DLD1 (cell line): ENCODE measurements at regions not wholly inside any gene's neighbourhood (a gene's known extent, or its start where the extent isn't known, plus 50 kb on each side); places are given as distances from the start of the nearest gene placed in this dataset.

Experiments used
- in situ Hi-C: cut with HindIII; loops from 2 replicates; pipeline ENCODE4 v1.10.0; 2017; ENCODE audit warnings: low sequenced_read_pairs

DNA sequence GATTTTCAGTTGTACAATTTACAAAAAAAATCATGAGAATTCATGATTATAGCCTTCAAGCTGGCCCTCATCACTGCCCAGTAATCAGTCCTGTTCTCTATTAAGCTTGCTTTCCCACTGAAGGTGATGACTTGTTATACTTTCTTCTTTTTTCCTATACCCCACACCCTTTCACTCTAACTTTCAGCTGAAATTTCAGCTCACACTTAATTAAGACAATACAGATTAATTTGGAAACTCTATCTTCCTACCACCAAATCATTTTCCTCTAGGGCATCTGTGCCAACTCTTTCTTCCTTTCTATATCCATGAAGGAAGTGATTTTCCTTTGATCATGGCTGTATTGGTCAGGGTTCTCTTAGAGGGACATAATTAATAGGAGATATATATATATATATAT lies 449.9 kb downstream of the CD109 start:
- in situ Hi-C loops, result no loop called here

DNA sequence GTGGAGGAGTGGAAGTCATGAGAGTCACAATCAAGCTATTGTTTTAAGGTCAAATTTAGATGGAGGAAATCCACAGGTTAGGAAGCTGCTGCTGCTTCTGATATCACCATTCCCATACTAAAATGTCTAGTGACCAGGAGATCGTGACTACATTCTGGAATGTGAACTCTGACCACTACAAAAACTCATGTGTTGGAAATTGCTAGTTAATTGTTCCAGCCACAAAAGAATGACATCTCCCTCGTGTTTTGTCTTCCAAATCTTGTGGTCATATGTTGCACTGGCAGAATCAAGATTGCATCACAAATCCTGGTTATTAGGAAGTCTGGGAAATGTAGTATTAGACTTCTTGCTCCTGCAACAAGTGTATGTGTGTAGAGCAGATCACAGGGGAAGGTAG lies 441.9 kb downstream of the CD109 start:
- in situ Hi-C loops, result no loop called here

DNA sequence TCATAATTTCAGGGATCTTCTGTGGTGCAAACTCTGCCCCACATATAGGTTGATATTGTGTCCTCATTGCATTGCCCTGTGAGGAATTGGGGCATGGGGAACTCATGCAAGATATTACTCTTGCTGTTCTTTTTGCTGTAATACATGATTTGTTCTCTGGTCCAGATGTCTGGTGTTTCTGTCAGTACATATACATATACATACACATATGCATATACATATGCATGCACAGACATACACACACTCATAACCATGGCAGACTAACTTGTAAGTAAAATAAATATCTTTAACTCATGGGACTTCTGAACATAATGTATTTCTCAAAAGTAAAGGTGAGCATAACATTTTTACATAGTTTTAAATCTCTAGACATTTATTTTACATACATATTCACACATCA lies 438.3 kb downstream of the CD109 start:
- in situ Hi-C loops, result no loop called here

DNA sequence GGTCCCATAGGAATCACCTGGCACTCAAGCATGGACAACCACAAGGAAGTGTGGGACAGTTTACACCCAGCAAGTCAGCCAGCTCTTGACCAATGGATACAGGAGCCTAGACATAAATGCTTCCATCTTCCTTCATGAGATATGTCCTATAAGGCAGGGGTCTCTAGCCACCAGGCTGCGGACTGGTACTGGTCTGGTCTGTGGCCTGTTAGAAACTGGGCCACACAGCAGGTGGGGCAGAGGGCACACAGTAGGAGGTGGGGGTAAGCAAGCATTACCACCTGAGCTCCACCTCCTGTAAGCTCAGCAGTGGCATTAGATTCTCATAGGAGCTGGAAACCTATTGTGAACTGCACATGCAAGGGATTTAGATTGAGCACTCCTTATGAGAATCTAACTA lies 437.1 kb downstream of the CD109 start:
- in situ Hi-C loops, result no loop called here

DNA sequence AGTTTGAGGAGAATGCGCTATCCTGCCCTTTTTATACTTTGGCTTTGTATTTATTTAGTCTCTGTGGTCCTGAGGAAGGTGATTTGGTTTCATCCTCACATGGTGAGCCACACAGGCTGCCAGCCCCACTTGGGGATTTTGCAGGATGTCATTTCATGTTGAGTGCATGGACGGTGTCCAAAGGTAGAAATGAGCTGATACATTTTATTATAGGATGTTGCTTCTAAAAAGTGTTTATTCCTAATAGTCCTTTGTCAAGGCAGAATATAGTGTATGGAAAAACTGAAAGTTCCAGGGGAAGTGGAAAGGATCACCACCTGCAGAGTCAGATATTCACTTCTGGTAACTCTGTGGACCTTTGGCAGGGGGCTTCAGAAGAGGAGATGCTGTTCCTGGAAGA lies 434.6 kb downstream of the CD109 start:
- in situ Hi-C loops, result no loop called here

DNA sequence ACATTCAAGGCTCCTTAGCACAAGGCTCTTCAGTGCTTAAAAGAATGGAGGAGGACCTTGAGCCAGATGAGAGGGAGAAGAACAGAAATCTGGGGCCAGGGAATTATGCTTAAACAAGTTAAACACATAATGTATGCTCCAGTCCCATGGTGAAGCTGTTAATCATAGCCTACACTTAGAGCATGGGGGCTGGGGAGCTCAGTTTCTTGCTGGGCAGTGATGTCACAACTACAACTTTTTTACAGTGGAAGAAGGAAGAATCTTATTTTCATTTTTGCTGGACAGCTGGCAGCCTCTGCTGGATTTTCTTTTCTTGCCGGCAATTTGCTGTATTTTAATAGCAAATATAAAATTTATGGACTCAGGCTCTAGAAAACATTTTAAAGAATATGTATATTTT lies 432.5 kb downstream of the CD109 start:
- in situ Hi-C loops, result no loop called here

DNA sequence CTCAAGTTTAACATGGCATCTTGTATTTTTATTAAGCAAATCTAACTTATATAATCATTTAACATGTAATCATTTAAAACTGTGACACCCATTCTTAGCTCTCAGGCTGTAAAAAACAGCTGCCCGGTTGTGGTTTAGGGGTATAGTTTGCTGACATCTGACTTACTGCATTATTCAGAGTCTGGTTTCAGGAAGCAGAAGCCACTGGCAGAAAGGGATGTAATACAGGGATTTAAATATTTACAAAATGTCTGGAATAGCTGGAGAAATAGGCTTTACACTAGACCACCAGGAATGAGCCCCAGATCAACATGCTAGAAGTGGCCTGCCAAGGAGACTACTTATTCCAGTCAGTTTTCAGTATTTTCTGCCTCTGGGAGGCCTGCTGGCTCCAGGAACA lies 421.1 kb downstream of the CD109 start:
- in situ Hi-C loops, result no loop called here

DNA sequence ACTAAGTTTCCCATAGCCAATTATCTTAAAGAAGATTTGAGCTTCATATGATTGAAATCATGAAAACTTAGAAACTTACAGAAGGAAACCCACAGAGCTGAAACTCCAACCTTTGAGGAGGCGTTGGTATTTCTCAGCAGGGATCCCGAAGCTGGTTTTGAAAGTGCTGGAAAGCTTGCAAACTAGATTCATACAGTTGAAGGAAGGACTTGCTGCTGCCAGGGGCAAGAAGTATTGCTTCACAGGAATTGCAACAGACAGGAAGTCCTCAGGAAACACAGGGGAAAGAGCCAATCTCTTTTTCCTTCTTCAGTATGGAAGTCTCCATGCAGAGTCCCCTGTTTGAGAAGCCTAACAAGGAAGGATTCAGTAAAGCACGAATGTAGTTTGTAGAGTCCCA lies 419.7 kb downstream of the CD109 start:
- in situ Hi-C loops, result no loop called here

DNA sequence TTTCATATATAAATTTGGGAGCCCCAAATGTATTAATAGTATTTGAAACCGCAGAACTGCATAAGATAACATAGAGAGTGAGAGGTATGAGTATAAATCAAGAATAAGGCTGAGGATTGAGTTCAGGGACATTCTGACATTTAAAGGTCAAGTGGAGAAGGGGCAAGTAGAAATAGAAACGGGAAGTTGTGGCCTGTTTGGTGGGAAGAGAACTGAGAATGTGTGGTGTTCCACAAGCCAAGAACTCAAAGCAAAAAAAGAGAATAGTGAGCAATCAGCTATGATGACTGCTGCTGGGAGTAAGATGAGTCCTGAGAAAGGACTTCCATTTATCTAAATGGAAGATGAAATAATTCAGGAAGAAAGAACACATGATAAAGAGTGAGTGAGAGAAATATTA lies 418.4 kb downstream of the CD109 start:
- in situ Hi-C loops, result no loop called here

DNA sequence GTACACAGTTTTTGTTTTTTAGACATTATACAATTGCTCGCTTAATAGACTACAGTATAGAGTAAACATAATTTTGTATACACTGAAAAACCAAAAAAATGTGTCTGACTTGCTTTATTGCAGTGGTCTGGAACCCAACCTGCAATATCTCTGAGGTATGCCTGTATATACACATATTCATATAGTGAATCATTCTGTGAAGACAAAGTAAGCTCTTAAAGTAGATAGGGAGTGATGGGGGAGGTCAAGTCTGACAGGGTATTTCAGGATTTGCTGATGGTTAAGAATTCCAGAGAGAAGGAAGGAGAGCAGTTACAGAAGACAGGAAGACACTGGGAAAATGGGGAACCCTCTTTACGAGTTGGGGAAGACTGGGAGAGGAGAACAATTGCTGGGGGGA lies 417.9 kb downstream of the CD109 start:
- in situ Hi-C loops, result no loop called here

DNA sequence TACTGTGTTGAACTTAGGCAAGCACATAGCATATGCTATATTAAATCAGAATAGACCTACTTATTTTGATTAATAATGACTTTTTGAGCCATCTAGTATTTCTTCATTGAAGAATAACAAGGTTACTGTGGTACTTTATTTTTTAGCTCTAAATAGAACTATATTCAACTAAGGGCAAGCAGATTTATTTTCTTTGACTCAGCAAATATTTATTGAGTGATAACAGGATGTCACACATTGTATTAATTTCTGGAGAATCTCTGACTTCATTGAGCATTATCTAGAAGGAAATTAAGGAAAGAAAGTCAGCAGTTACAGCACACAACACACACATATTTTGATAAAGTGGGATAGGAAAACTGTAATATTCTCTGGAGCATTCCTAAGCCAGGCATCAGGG lies 407.4 kb downstream of the CD109 start:
- in situ Hi-C loops, result no loop called here

DNA sequence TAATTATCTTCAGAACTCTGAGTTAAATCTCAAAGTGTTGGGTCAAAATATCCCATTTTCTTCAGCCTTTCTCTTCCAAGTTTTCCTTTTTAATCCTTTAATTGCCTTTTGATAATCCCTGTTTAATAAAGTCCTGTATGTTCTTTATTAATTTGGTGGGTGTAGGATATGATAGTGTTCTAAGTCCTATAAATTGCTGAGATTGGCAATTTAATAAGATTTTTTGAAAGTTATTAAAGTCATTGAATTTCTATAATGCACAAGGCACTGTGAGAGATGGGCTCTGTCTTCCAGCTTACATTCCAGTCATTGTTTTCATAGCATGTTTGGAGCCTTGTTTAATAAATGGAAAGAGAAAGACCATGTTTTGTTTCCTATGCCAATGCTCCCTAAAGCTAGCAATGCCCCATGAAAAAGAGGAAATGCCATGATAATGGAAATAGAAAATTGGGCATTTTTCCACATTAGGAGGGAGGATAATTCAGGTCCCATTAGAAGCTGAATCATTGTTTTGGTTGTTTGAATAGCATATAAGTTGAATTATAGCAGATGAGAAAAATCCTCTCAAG lies 404.8 kb downstream of the CD109 start:
- in situ Hi-C loops, result no loop called here

DNA sequence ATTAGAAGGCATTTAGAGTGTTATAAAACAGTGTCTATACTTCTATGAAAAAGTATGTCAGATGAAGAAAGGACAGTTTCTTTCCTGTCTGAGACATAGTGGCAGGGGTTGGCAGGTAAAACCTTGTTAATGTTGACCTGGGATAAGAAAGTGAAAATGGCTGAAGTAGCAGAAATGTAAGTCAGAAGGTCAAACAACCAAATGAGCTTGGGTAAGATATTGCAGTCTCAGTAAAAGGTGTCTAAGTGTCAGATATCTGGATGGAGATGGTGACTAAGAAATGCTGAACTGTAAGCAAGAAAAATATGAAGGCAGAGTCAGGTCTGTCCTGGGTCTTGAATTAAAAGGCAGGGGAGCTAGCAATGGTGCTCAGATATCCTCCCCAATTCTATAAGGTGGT lies 400.3 kb downstream of the CD109 start:
- in situ Hi-C loops, result loop anchor here (25.0 kb wide), 1 partner anchor 234 kb away; no protein-coding TSS in a partner anchor

DNA sequence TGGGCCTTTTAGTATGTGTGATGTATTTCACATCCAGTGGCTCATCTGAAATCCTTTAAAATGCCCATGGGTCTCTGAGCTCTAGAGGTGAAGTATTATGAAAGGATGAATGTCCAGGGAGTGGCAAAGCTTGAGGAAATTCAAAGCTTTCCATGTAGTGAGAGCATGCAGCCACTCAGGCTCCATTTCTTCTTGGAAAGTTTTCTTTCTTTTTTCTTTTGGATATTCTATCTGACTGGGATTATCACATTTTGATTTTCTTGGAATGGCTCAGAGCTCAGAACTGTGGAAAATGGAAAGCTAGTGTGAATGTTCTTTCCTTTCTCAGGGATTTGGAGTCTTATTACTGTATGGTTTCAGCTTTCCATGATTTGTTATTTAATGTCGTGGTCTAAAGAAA lies 397.4 kb downstream of the CD109 start:
- in situ Hi-C loops, result loop anchor here (25.0 kb wide), 1 partner anchor 231 kb away; no protein-coding TSS in a partner anchor

DNA sequence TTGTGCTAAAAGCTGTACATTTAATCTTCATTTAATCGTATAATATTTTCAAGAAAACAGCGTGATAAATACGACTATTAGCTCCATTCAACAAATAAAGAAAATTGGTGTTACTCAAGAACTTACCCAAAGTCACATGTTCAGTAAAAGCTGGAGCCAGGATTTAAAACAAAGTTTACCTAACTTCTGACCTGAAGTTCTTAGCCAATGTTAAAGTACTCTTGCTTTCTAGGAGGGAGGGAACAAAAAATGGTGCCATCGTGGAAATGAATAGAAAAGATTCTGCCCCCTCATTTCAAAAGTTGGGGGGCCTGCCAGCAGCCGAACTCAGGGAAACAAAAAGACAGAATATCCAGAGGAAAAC lies 395.8 kb downstream of the CD109 start:
- in situ Hi-C loops, result loop anchor here (25.0 kb wide), 1 partner anchor 229 kb away; no protein-coding TSS in a partner anchor

DNA sequence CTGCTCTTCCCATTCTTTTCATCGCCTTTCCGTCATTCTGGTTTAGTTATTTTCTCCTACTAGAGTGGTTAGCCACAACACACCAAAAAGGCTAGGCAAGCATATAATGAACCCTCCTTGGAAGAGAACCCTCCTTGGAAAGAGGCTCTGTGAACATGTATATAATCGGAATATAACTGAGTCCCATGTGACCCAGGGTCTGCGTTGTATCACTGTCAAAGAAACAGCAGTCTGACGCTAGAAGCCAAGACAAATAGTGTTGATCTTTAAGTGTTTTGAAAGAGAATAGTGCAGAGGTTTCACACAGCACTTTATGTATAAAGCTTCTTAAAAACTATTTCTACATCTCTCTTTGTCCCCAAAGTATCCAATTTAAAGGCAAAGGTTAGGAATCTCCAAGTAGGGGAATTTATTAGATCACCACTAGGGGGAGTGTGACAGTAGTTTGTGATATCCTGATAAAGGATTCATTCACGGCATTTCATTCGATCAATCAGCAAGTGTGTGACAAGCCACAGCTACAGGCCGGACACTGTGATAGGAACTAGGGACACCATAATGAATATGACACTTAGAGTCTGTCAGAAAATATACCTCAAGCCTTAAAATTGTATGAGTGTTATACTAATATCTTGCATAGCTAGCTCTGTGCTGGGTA lies 395.3 kb downstream of the CD109 start:
- in situ Hi-C loops, result loop anchor here (25.0 kb wide), 1 partner anchor 229 kb away; no protein-coding TSS in a partner anchor

DNA sequence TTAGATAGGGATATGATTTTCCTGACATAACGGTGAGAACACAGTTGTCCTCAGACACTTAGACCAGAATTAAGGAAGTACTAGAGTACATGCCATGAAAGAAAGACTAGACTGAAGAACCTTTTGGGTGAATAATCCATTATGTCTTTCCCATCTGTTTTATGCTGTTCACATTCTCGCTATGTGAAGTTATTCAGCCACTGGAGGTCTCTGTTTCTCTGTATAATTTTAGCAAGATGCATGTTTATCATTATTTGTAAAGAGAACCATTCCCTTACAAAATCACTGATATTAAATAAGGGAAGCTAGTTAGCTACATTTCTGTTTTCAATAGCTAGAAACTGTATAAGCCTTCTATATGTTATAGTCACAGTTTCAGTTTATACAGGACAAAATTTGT lies 391.9 kb downstream of the CD109 start:
- in situ Hi-C loops, result loop anchor here (25.0 kb wide), 1 partner anchor 226 kb away; no protein-coding TSS in a partner anchor

DNA sequence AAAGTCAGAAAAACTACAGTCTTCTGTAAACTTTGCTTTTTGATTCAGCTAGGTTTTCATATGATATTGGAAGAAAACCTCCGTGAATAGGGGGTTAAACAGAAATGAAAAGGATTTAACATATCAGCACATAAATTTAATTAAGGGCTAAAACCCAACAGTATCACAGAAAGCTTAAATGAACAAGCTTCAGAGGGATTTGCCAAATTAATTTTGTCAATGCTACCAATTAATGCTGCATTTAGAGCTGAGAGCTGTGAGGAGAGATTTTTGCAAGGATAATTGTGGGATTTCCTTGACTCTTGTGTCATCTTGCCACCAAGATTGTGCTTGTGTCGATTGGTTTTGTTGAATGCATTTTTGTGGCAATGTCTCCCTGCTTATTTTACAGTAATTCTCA lies 379.9 kb downstream of the CD109 start:
- in situ Hi-C loops, result loop anchor here (25.0 kb wide), 1 partner anchor 214 kb away; no protein-coding TSS in a partner anchor

DNA sequence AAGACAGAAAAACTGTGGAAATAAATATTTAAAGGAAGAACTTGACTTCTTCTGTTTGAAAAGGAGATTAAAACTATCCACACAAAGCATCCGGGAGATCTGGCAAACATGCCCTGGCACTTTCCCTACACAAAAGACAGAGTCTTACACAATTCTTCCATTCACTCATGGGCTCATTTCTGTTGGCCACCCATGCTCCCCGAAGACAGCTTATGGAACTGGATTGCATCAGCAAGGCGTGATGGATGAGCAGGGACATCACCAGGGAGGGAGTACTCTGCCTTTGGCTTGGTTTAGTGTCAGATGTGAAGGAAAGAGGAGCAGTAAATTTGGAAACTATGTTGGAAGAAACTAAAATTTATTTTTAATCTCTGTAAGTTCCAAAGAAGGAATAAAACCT lies 379.3 kb downstream of the CD109 start:
- in situ Hi-C loops, result loop anchor here (25.0 kb wide), 1 partner anchor 213 kb away; no protein-coding TSS in a partner anchor

DNA sequence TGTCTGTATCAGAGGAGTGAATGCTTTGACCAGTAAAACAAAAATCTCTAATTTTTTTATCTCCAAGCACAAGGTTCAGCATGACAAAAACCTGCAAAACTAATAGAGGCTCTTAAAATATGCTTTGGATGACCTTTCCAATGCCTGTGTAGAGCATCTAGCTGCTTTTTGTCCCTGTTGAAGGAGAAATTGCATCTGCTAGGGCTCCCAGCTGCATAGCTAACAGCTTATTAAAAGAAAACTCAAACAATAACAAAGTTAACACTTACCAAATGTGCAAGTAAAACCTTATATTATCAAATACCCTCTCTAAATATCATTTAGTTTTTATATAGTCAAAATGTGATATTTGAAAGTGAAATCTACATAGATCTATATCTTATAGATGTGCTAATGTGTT lies 378.6 kb downstream of the CD109 start:
- in situ Hi-C loops, result loop anchor here (25.0 kb wide), 1 partner anchor 212 kb away; no protein-coding TSS in a partner anchor

DNA sequence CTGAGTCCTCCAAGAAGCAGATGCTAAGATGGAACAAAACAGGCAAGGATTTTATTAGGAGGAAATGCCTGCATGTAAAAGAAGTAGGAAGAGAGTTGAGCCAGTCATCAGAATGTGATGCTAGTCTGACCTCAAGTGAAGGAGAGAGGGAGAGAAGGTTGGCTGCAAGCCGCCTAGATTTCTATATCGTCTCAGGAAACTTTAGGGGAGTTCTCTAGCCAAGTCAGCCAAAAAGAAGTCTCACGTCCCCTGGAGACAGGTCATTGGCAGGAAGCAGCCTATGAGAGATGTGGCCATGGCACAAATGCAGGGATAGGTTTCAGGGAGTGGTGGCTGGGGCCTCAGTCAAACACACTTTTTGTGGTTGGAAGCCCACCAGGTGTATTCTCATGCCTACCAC lies 378.0 kb downstream of the CD109 start:
- in situ Hi-C loops, result no loop called here

DNA sequence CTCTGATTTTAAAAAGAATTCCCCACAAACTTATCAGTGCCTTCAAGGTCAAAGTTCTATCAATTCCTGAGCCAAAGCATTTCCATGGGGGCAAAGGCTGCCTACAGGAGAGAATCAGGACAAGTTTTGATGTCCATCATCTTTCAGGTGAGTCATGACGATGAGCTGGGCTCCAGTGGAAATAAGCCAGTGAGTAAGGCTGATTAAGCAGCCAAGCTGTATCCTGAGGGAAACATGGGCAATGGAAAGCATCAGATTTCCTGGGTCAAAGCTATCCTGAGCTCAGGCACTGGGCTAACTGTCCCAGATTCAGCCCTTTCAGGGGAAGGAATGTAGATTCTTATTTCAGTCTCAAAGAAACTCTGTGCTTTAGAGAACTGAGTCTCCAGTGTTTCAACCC lies 377.4 kb downstream of the CD109 start:
- in situ Hi-C loops, result no loop called here

DNA sequence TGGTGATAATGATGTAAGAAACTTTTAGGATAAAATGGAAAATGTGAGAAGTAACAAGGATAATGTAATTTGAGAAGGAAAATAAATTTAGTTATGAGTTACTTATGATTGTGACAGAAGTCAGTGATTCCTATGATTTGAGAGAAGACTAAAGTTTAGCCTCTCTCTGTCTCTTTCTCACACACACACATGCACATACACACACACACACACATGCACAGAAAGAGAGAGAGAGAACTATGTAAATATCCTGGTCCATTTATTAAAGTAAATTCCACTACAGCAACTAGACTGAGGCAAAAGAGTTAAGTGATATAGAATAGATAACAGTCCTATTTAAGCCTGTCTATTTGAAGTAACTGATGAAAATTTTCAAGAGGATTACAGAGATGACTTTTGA lies 375.2 kb downstream of the CD109 start:
- in situ Hi-C loops, result no loop called here
